ENCODE measurements at regions not wholly inside any gene's neighbourhood (a gene's known extent, or its start where the extent isn't known, plus 50 kb on each side); places are given as distances from the start of the nearest gene placed in this dataset.

- TF ChIP-seq CTCF (IDR thresholded peaks at IDR 0.05) (no peak), POLR2A (IDR thresholded peaks at IDR 0.05) (no peak), EP300 (IDR thresholded peaks at IDR 0.05) (no peak)
Measured at GRCh38 chr6:170224694-170225660, 65.9 kb downstream of the DLL1 start.
